Liver (tissue), 8 donors: ENCODE measurements at regions not wholly inside any gene's neighbourhood (a gene's known extent, or its start where the extent isn't known, plus 50 kb on each side); places are given as distances from the start of the nearest gene placed in this dataset.

ENCODE experiments used
- DNase-seq: peaks from one replicate; pipeline ENCODE4 v3.0.0-alpha.2; 2017; ENCODE audit warnings: low spot score
- H3K27ac ChIP-seq, 2 donors: one replicate each; pipeline ENCODE4 v1.7.0; 2013; ENCODE audit warnings: inconsistent platforms in 2 of 2, low read length in 2 of 2, control low read depth in 1 of 2, low read depth in 1 of 2, mild to moderate bottlenecking in 1 of 2
- H3K27me3 ChIP-seq, 4 donors: one replicate each; pipeline versions ENCODE4 v1.6.1 to v1.7.0; 2013; ENCODE audit warnings: low read length in 3 of 4, inconsistent platforms in 1 of 4, mild to moderate bottlenecking in 1 of 4, moderate library complexity in 1 of 4; ENCODE audit not compliant: control insufficient read depth in 4 of 4, insufficient read depth in 4 of 4
- H3K36me3 ChIP-seq, 4 donors: one replicate each; pipeline versions ENCODE4 v1.6.1 to v1.7.0; 2013; ENCODE audit warnings: low read length in 3 of 4, mild to moderate bottlenecking in 3 of 4, low read depth in 1 of 4, moderate library complexity in 1 of 4; ENCODE audit not compliant: control insufficient read depth in 4 of 4, insufficient read depth in 3 of 4
- H3K4me1 ChIP-seq, 4 donors: one replicate each; pipeline versions ENCODE4 v1.6.1 to v1.7.0; 2013; ENCODE audit warnings: low read length in 3 of 4, mild to moderate bottlenecking in 3 of 4, moderate library complexity in 1 of 4; ENCODE audit not compliant: control insufficient read depth in 4 of 4, insufficient read depth in 4 of 4
- H3K4me3 ChIP-seq, 3 donors: one replicate each; pipeline versions ENCODE4 v1.6.1 to v1.7.0; 2013; ENCODE audit warnings: low read length in 3 of 3, control low read depth in 1 of 3, low read depth in 1 of 3, mild to moderate bottlenecking in 1 of 3
- H3K9ac ChIP-seq, 2 donors: one replicate each; pipeline ENCODE4 v1.7.0; 2013; ENCODE audit warnings: low read length in 2 of 2, mild to moderate bottlenecking in 2 of 2, moderate library complexity in 2 of 2, control low read depth in 1 of 2, low read depth in 1 of 2
- H3K9me3 ChIP-seq, 4 donors: one replicate each; pipeline versions ENCODE4 v1.6.1 to v1.7.0; 2013; ENCODE audit warnings: low read length in 3 of 4; ENCODE audit not compliant: control insufficient read depth in 4 of 4
- ATF3 ChIP-seq: IDR thresholded peaks from 2 replicates; pipeline ENCODE4 v1.6.1; 2016; ENCODE audit warnings: antibody characterized with exemption
- CTCF ChIP-seq: fragments of 150-350 bp; IDR thresholded peaks from 2 replicates; pipeline ENCODE4 v1.5.1; 2017; ENCODE audit warnings: improper control_type of control experiment, low read depth, low read length; ENCODE audit not compliant: missing input control
- EGR1 ChIP-seq, 2 donors: IDR thresholded peaks; 2 replicates each; pipeline ENCODE4 v1.6.1; 2016 to 2018; ENCODE audit warnings: antibody characterized with exemption in 2 of 2, low read depth in 2 of 2
- FOXA1 ChIP-seq: IDR thresholded peaks from 2 replicates; pipeline ENCODE4 v1.6.1; 2016; ENCODE audit warnings: antibody characterized with exemption
- FOXA2 ChIP-seq: IDR thresholded peaks from 2 replicates; pipeline ENCODE4 v1.6.1; 2016; ENCODE audit warnings: antibody characterized with exemption
- GABPA ChIP-seq, 2 donors: IDR thresholded peaks in 1 of 2; conservative IDR thresholded peaks in 1 of 2; 2 replicates each; pipeline ENCODE4 v1.6.1; 2016; ENCODE audit warnings: antibody characterized with exemption in 2 of 2, mild to moderate bottlenecking in 1 of 2, moderate library complexity in 1 of 2
- HNF4A ChIP-seq, 2 donors: conservative IDR thresholded peaks; 2 replicates each; pipeline ENCODE4 v1.6.1; 2016; ENCODE audit warnings: antibody characterized with exemption in 2 of 2, mild to moderate bottlenecking in 2 of 2
- HNF4G ChIP-seq: IDR thresholded peaks from 2 replicates; pipeline ENCODE4 v1.6.1; 2016; ENCODE audit warnings: antibody characterized with exemption
- JUND ChIP-seq, 2 donors: IDR thresholded peaks; 2 replicates each; pipeline ENCODE4 v1.6.1; 2016; ENCODE audit warnings: antibody characterized with exemption in 2 of 2
- MAX ChIP-seq: IDR thresholded peaks from 2 replicates; pipeline ENCODE4 v1.6.1; 2016; ENCODE audit warnings: antibody characterized with exemption
- NR2F2 ChIP-seq: IDR thresholded peaks from 2 replicates; pipeline ENCODE4 v1.6.1; 2016; ENCODE audit warnings: antibody characterized with exemption
- RAD21 ChIP-seq, 2 donors: IDR thresholded peaks; 2 replicates each; pipeline ENCODE4 v1.6.1; 2016; ENCODE audit warnings: antibody characterized with exemption in 2 of 2, mild to moderate bottlenecking in 2 of 2
- RXRA ChIP-seq, 2 donors: IDR thresholded peaks; 2 replicates each; pipeline ENCODE4 v1.6.1; 2017 to 2018; ENCODE audit warnings: antibody characterized with exemption in 2 of 2, mild to moderate bottlenecking in 1 of 2
- SP1 ChIP-seq: IDR thresholded peaks from 2 replicates; pipeline ENCODE4 v1.6.1; 2018; ENCODE audit warnings: antibody characterized with exemption, mild to moderate bottlenecking
- YY1 ChIP-seq: IDR thresholded peaks from 2 replicates; pipeline ENCODE4 v1.6.1; 2016; ENCODE audit warnings: antibody characterized with exemption, mild to moderate bottlenecking
- WGBS: extraction: QIAGEN DNeasy Blood & Tissue Kit; methylation state at CpG from one replicate; pipeline ENCODE4 v1.1.7; 2013; 5-methylcytosine and 5-hydroxymethylcytosine counted together
- TF ChIP-seq, protein P1 (sequence below): IDR thresholded peaks from 2 replicates; pipeline ENCODE4 v1.6.1; 2016; ENCODE audit warnings: antibody characterized with exemption, mild to moderate bottlenecking
- TF ChIP-seq, protein P2 (sequence below): IDR thresholded peaks from 2 replicates; pipeline ENCODE4 v1.6.1; 2016; ENCODE audit warnings: antibody characterized with exemption
- donor health status: healthy.
- donor health status: healthy.
- donor health status: healthy.
- donor health status: healthy.
- donor health status: healthy.

- Histone ChIP-seq H3K4me3 (no peak overlapping the region), H3K36me3 (no peaks in the 10 kb centered on the region), H3K9ac (no peak overlapping the region), H3K4me1 (no peaks in the 10 kb centered on the region), H3K9me3 (no peaks in the 10 kb centered on the region), H3K27ac (no peak overlapping the region), H3K27me3 (no peaks in the 10 kb centered on the region)
- no peak for DNase-seq
- TF ChIP-seq CTCF = no peak
- TF ChIP-seq GABPA (IDR thresholded peaks at IDR 0.05 in 1 of 2, conservative IDR thresholded peaks at IDR 0.05 in 1 of 2) = no peak
- no peak for TF ChIP-seq RAD21 (IDR thresholded peaks at IDR 0.05)
- no peak for TF ChIP-seq RXRA (IDR thresholded peaks at IDR 0.05)
- TF ChIP-seq FOXA1 = no peak
- TF ChIP-seq EGR1 (IDR thresholded peaks at IDR 0.05; ENCODE audit: low read depth in 2 of 2) = no peak
Measured at GRCh38 chr3:30346933-30347320, 259.5 kb upstream of the TGFBR2 start.

- Histone ChIP-seq H3K4me1 (no peaks in the 10 kb centered on the region), H3K4me3 (no peak overlapping the region), H3K9me3 (no peaks in the 10 kb centered on the region), H3K27me3 (no peaks in the 10 kb centered on the region), H3K27ac (no peak overlapping the region), H3K36me3 (no peaks in the 10 kb centered on the region), H3K9ac (no peak overlapping the region)
- DNase-seq = no peak
- WGBS = 77% methylated on average over 1 of the region's 1 CpG
- TF ChIP-seq NR2F2 (no peak), CTCF (no peak), FOXA1 (no peak), FOXA2 (no peak), GABPA (IDR thresholded peaks at IDR 0.05 in 1 of 2, conservative IDR thresholded peaks at IDR 0.05 in 1 of 2) (no peak), MAX (no peak), HNF4A (conservative IDR thresholded peaks at IDR 0.05) (no peak), SP1 (no peak), YY1 (no peak), ATF3 (no peak), RXRA (IDR thresholded peaks at IDR 0.05) (no peak), EGR1 (IDR thresholded peaks at IDR 0.05; ENCODE audit: low read depth in 2 of 2) (no peak), HNF4G (no peak), JUND (IDR thresholded peaks at IDR 0.05) (no peak)
- TF ChIP-seq, protein P1, sequence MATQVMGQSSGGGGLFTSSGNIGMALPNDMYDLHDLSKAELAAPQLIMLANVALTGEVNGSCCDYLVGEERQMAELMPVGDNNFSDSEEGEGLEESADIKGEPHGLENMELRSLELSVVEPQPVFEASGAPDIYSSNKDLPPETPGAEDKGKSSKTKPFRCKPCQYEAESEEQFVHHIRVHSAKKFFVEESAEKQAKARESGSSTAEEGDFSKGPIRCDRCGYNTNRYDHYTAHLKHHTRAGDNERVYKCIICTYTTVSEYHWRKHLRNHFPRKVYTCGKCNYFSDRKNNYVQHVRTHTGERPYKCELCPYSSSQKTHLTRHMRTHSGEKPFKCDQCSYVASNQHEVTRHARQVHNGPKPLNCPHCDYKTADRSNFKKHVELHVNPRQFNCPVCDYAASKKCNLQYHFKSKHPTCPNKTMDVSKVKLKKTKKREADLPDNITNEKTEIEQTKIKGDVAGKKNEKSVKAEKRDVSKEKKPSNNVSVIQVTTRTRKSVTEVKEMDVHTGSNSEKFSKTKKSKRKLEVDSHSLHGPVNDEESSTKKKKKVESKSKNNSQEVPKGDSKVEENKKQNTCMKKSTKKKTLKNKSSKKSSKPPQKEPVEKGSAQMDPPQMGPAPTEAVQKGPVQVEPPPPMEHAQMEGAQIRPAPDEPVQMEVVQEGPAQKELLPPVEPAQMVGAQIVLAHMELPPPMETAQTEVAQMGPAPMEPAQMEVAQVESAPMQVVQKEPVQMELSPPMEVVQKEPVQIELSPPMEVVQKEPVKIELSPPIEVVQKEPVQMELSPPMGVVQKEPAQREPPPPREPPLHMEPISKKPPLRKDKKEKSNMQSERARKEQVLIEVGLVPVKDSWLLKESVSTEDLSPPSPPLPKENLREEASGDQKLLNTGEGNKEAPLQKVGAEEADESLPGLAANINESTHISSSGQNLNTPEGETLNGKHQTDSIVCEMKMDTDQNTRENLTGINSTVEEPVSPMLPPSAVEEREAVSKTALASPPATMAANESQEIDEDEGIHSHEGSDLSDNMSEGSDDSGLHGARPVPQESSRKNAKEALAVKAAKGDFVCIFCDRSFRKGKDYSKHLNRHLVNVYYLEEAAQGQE = no peak
- TF ChIP-seq, protein P2, sequence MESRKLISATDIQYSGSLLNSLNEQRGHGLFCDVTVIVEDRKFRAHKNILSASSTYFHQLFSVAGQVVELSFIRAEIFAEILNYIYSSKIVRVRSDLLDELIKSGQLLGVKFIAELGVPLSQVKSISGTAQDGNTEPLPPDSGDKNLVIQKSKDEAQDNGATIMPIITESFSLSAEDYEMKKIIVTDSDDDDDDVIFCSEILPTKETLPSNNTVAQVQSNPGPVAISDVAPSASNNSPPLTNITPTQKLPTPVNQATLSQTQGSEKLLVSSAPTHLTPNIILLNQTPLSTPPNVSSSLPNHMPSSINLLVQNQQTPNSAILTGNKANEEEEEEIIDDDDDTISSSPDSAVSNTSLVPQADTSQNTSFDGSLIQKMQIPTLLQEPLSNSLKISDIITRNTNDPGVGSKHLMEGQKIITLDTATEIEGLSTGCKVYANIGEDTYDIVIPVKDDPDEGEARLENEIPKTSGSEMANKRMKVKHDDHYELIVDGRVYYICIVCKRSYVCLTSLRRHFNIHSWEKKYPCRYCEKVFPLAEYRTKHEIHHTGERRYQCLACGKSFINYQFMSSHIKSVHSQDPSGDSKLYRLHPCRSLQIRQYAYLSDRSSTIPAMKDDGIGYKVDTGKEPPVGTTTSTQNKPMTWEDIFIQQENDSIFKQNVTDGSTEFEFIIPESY = no peak
Measured at GRCh38 chr3:30347679-30348216, 258.7 kb upstream of the TGFBR2 start.
